Effector memory CD4-positive, alpha-beta T cell (primary cell): ENCODE measurements at regions not wholly inside any gene's neighbourhood (a gene's known extent, or its start where the extent isn't known, plus 50 kb on each side); places are given as distances from the start of the nearest gene placed in this dataset.

ENCODE experiments used
- DNase-seq, 3 donors: peaks; one replicate each; pipeline ENCODE4 v3.0.0-alpha.2; 2020
- H3K27ac ChIP-seq: 2 replicates; pipeline ENCODE4 v1.7.0; 2013; ENCODE audit warnings: mild to moderate bottlenecking, low read length, moderate library complexity; ENCODE audit not compliant: insufficient read depth, poor library complexity, severe bottlenecking
- H3K27me3 ChIP-seq: replicated peaks from 2 replicates; pipeline ENCODE4 v1.7.0; 2013; ENCODE audit warnings: mild to moderate bottlenecking, low read length; ENCODE audit not compliant: insufficient read depth, control insufficient read depth, poor library complexity, severe bottlenecking
- H3K36me3 ChIP-seq: 2 replicates; pipeline ENCODE4 v1.7.0; 2013; ENCODE audit warnings: mild to moderate bottlenecking, low read length, moderate library complexity; ENCODE audit not compliant: control insufficient read depth, insufficient read depth
- H3K4me1 ChIP-seq: 2 replicates; pipeline ENCODE4 v1.7.0; 2013; ENCODE audit warnings: low read length, mild to moderate bottlenecking; ENCODE audit not compliant: control insufficient read depth, insufficient read depth, poor library complexity, severe bottlenecking
- H3K4me3 ChIP-seq: 2 replicates; pipeline ENCODE4 v1.7.0; 2013; ENCODE audit warnings: low read length, low read depth, mild to moderate bottlenecking; ENCODE audit not compliant: insufficient read depth, poor library complexity, severe bottlenecking
- H3K9me3 ChIP-seq: 2 replicates; pipeline ENCODE4 v1.7.0; 2013; ENCODE audit warnings: mild to moderate bottlenecking, low read length, moderate library complexity; ENCODE audit not compliant: control insufficient read depth

DNA sequence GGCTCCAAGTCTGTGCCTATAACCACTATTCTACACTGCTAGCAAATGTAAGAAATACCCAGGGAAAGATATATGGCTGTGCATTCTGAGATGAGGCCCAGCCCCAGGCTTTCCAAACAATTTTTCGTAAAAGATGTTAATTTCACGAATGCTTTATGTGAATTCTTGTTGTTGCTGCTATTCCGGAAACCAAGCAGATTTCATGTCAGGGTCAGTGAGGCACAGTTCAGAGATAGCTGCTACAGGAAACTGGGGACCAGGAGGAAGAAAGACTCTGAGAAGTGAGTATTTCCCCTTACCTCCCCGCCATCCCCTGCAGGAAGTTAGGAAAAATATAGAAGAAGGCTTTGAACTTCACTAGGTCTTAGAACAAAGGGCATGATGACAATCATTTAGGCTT is 84.7 kb upstream of the TP53I11 start:
- Histone ChIP-seq H3K36me3 (no peaks in the 10 kb centered on the region), H3K27ac (no peak overlapping the region), H3K4me3 (no peak overlapping the region), H3K9me3 (no peaks in the 10 kb centered on the region), H3K4me1 (no peaks in the 10 kb centered on the region), H3K27me3 (no peaks in the 10 kb centered on the region)
- DNase-seq = no peak

DNA sequence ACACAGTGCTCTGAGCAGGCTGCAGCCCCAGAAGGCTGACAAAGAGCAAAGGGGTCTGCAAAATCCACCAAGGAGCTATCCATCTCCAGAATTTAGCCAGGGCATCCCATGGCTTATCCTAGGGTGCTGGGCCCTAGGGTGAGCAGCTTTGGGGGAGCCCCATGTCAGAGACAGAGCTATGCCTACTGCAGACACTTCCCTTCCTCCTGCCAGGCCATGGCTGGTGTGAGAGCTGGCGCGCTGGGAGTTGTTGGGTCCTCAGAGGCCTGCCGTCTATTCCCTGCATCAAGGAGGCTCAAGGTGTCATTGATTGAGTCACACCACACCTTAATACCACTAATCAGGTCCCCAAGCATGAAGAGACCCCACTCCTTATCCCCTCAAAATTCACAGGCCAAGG is 85.3 kb upstream of the TP53I11 start:
- Histone ChIP-seq H3K4me3 (no peak overlapping the region), H3K4me1 (no peaks in the 10 kb centered on the region), H3K9me3 (no peaks in the 10 kb centered on the region), H3K27ac (no peak overlapping the region), H3K36me3 (no peaks in the 10 kb centered on the region), H3K27me3 (no peaks in the 10 kb centered on the region)
- no peak for DNase-seq

DNA sequence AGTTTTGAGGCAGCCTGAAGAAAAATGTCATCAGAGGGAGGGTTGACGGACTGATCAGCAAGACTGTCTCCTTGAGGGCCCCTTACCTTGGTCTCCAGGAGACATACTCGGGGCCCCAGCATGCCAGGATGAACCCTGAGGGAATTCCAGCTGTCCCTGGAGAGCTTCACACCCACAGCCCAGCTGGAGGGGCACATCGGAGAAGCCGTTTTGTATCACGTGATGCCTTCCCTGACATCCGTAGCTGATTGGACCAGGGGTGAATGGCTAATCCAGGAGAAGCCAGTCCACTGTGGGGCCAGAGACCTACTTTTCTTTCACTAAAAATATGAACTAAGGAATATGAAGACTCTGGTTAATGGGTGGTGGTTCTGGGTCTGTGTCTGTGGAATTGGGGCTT is 86.0 kb upstream of the TP53I11 start:
- Histone ChIP-seq H3K9me3 (no peaks in the 10 kb centered on the region), H3K27me3 (no peaks in the 10 kb centered on the region), H3K27ac (no peak overlapping the region), H3K36me3 (no peaks in the 10 kb centered on the region), H3K4me1 (no peaks in the 10 kb centered on the region), H3K4me3 (no peak overlapping the region)
- DNase-seq = no peak

- Histone ChIP-seq H3K4me3 (no peak overlapping the region), H3K4me1 (no peaks in the 10 kb centered on the region), H3K36me3 (no peaks in the 10 kb centered on the region), H3K9me3 (no peaks in the 10 kb centered on the region), H3K27me3 (no peaks in the 10 kb centered on the region), H3K27ac (no peak overlapping the region)
- no peak for DNase-seq
Observed at GRCh38 chr11:45037434-45038005, 86.8 kb upstream of the TP53I11 start.

GRCh38 chr11:45038923-45039322 is 88.2 kb upstream of the TP53I11 start:
- Histone ChIP-seq H3K9me3 (no peaks in the 10 kb centered on the region), H3K4me1 (no peaks in the 10 kb centered on the region), H3K27me3 (no peaks in the 10 kb centered on the region), H3K27ac (no peak overlapping the region), H3K4me3 (no peak overlapping the region), H3K36me3 (no peaks in the 10 kb centered on the region)
- no peak for DNase-seq

DNA sequence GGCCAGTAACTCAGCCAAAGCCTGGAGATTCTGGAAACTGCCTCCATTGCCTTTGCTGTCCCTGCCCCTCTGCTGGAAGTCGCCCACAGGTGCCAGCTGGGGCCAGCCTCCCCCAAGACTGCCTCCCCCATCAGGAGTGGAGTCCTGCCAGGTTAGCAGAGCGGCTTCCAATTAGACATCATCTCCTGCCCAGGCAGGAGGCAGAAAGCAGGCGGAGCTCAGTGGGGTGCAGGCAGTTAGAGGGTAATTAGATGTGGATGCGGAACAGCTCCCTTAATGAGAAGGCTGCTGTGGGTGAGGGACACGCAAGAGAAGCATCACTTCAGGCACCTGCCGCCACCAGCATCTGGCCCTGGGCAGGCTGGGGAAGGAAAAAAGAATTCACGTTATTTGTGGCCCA is 90.9 kb upstream of the TP53I11 start:
- no peaks in the 10 kb centered on the region for H3K9me3 ChIP-seq
- no peaks in the 10 kb centered on the region for H3K36me3 ChIP-seq
- no peak for DNase-seq
- no peak overlapping the region for H3K27ac ChIP-seq
- H3K4me3 ChIP-seq = no peak overlapping the region
- peaks cover 3% of the 10 kb centered on the region for H3K4me1 ChIP-seq
- H3K27me3 ChIP-seq = no peaks in the 10 kb centered on the region

GRCh38 chr11:45042560-45042959 is 91.9 kb upstream of the TP53I11 start:
- no peak for DNase-seq
- no peak overlapping the region for H3K4me3 ChIP-seq
- no peaks in the 10 kb centered on the region for H3K9me3 ChIP-seq
- H3K36me3 ChIP-seq = no peaks in the 10 kb centered on the region
- no peak overlapping the region for H3K27ac ChIP-seq
- H3K4me1 ChIP-seq = peaks cover 3% of the 10 kb centered on the region
- no peaks in the 10 kb centered on the region for H3K27me3 ChIP-seq

DNA sequence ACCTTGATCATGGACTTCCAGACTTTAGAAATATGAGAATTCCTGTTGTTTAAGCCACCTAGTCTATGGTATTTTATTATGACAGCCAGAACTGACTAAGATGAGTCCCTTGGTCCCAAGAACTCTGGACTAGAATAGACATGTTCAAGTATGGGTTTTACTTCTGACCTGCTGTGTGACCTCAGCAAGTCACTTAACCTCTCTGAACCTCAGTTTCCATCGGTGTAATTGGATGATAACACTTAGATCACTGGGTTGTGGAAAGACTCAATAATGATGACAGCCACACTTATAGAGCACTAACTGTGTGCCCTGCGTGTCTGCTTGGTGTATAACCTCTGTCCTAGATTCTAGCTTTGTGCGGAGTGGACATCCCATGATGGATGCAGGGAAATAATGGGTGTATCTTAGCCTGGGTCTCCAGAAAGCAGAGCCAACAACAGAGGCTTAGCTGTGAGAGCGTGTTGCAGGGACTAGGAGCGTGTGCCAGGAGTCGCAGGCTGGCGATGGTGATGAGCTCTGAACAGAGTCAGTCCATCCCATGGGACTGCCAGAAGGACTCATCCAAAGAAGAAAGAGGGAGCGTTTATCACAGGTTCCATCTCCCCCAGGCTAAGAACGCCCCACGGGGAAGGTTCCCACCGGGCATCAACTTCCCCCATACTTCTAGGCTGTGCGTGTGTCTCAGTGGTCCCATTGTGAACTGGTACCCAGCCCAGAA is 93.2 kb upstream of the TP53I11 start:
- DNase-seq = no peak
- no peak overlapping the region for H3K27ac ChIP-seq
- H3K27me3 ChIP-seq = no peaks in the 10 kb centered on the region
- H3K9me3 ChIP-seq = no peaks in the 10 kb centered on the region
- no peak overlapping the region for H3K4me3 ChIP-seq
- peaks cover 3% of the 10 kb centered on the region for H3K4me1 ChIP-seq
- H3K36me3 ChIP-seq = no peaks in the 10 kb centered on the region

DNA sequence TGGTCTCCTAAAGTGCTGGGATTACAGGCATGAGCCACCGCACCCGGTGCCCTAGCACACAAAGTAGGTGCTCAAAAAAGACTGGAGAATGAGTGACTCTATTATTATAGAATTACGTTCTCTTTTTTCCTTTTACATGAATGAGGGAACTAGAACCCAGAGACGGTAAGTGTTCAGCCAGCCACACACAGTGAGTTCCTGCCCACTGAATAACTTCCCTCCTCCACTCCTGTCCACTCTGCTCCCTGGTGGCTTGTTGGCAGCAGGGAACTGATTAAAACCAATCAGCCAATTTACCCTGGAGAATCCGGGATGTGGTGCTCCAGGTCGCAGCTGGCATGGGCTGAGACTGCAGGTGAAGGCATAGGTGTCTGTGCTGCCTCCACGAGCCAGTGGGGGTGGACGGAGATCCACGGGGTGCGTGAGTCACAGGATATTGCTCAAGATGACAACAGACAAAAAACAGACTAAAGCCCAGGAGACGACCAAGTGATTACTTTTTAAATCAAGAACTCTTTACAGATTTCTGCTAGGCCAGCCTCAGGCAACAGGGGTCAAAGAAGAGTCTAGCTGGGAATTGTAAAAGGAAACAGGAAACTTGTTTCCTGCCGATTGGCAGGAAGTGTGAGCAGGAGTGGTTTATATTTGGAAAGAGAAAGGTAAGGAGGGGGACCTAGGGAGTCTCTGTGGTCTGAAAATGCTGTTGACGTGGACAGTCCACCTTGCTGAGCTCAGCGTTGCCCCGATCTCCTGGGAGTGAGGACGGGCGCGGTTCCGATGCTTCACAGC is 95.2 kb upstream of the TP53I11 start:
- no peaks in the 10 kb centered on the region for H3K27me3 ChIP-seq
- no peak overlapping the region for H3K27ac ChIP-seq
- no peaks in the 10 kb centered on the region for H3K36me3 ChIP-seq
- no peaks in the 10 kb centered on the region for H3K9me3 ChIP-seq
- peaks cover 3% of the 10 kb centered on the region for H3K4me1 ChIP-seq
- H3K4me3 ChIP-seq = no peak overlapping the region
- no peak for DNase-seq

DNA sequence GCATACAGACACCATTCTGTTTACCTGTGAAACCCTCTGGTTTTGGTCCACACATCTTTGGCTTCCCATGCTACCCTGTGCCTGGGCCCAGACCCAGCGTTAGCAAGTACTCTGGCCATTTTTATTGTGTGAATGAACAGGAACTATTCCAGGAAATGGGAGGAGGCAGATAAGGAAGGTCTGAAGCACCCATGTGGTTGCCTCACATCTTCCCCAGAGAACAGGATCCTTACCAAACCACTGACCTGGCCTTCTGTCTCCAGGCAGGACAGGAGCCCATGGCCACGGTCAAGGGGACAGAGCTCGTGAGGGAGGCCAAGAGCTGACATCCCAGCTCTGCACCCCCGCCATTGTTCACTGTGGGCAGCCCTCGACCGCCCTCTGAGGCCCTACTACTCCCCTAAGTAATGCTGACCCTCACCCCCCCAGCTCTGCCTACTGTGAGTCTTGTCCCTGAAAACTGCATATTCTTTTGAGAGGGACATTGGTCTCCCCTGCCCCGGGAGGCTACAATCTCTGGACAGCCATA is 97.7 kb upstream of the TP53I11 start:
- no peaks in the 10 kb centered on the region for H3K36me3 ChIP-seq
- no peak overlapping the region for H3K4me3 ChIP-seq
- no peak for DNase-seq
- H3K4me1 ChIP-seq = peaks cover 3% of the 10 kb centered on the region
- H3K9me3 ChIP-seq = no peaks in the 10 kb centered on the region
- no peaks in the 10 kb centered on the region for H3K27me3 ChIP-seq
- no peak overlapping the region for H3K27ac ChIP-seq
